HG02840 (cell line): ENCODE measurements at regions not wholly inside any gene's neighbourhood (a gene's known extent, or its start where the extent isn't known, plus 50 kb on each side); places are given as distances from the start of the nearest gene placed in this dataset.

Experiments used
- ATAC-seq: cut with Tn5 transposase; IDR thresholded peaks from one replicate; pipeline ENCODE4 v1.9.1; 2021; ENCODE audit warnings: mild to moderate bottlenecking, moderate library complexity, moderate number of reproducible peaks; ENCODE audit not compliant: unreplicated experiment, low FRiP score

DNA sequence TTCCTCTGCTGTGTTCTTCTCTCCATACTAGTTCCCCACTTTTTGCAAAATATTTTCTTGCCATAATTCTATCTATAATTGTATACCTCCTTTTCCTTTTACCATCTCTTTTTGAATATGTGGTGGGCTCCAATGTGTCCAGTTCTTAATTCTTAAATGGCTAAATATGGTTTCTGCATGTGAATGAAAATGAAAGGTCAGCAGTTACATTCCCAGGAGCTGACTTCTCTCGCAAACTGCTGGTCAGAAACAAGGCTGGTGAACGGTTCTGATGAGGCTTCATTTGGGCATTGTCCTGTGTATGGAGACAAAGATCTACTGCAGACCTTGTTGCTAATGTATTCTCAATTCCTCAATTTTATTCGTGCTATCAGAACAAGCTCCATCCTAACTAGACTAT is 309.2 kb downstream of the SNX13 start:
- ATAC-seq: no peak

- ATAC-seq: no peak
Measured at GRCh38 chr7:17632384-17632783, 307.9 kb downstream of the SNX13 start.

GRCh38 chr7:17633067-17633466 is 307.2 kb downstream of the SNX13 start:
- ATAC-seq: no peak

DNA sequence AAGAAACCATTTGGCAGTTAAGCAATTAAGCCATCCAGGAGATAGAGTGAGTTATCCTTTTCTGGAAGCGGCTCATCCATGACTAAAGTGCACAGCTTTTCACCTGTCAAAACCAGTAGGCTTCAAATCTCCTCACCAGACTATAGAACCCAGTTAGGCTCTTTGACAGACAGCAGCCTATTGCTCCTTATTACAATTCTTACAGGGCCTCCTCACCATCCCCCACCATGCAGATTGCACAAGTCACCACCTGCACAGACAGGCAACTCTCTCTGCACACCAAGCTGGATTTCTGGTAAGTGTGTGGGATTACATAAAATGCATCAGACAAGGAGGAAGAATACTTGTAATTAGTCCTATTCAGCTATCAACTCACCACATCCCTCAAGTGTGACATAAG is 301.6 kb downstream of the SNX13 start:
- no peak for ATAC-seq

DNA sequence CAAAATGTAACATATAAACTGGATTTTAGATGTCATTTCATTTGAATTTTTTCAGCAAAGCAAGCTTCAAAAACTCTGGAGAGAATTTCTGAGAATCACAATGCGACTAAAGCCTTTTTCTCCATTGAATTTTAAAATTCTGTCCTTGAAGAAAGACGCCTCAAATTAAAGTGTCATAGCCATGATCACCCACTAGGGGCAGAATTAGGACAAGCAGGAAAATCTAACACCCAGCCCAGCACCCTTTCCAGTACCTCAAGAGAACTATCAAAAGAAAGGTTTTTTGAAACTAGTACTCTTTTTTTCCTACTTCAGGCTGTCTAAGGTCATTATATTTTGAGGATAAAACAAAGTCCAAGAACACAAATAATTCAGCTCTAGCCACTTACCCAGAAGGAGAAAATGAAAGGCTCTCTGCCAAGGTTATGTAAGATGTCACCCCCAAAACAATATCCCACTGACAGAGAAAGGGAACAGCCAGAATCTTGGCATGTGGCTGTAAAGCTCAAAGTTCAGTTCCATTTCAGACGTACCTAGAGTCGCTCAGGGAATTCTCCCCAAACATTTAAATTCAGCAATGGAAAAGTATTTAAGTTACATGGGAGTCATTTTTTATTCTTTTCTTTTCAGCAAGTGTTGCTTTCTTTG is 299.4 kb downstream of the SNX13 start:
- no peak for ATAC-seq

- no peak for ATAC-seq
Measured at GRCh38 chr7:17645500-17645899, 294.8 kb downstream of the SNX13 start.

- ATAC-seq: no peak
Measured at GRCh38 chr7:17646253-17646956, 293.9 kb downstream of the SNX13 start.

GRCh38 chr7:17651341-17651740 is 289.0 kb downstream of the SNX13 start:
- ATAC-seq: no peak

- ATAC-seq: no peak
Measured at GRCh38 chr7:17651863-17652385, 288.4 kb downstream of the SNX13 start.

GRCh38 chr7:17654940-17655339 is 285.4 kb downstream of the SNX13 start:
- ATAC-seq: no peak

DNA sequence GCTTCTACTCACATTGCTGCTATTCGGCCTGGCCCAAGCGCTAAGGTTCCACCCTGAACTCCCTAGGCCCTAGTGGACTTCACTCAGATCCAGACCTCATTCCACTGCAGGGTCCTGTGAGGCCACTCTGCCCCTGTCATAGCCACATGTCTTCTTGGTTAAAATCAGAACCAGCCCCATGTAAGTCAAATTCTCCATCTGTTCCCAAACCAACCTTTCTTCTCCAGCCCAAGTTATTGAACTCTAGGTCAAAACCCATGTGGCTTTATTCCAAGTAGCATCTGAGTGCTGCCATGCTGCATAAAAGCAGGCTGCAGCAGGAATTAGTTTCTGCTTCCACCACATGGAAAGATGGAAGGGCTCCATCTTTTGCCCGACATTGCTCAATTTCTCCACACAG is 281.2 kb downstream of the SNX13 start:
- no peak for ATAC-seq

- ATAC-seq: no peak
Measured at GRCh38 chr7:17660116-17660515, 280.2 kb downstream of the SNX13 start.

DNA sequence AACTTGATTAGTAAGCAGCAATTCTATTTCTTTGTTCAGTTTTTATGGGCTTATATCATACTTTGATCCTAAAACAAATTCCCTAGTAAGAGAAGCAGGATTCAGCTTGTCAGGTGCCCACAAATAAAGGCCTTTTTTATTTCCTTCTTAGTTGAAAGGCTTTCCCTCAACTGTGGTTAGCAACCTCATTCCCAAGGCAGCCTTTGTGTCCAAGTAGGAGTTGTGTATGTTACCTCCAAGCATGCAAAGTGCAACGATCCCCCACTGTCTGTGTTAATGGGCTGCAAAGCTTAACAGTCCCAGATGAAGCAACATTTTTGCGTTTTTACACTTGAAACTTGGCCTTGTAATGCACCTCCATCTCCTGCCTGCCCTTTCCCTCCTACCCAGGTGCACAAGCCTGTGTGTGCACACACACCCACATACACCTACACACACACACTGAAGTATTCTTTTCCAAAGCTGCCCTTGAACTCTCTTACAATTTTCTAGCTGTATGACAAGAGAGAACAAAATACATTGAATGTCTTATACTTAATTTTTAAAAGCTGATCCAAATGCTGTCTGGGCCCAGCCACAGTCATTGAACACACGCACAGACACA is 278.2 kb downstream of the SNX13 start:
- no peak for ATAC-seq

DNA sequence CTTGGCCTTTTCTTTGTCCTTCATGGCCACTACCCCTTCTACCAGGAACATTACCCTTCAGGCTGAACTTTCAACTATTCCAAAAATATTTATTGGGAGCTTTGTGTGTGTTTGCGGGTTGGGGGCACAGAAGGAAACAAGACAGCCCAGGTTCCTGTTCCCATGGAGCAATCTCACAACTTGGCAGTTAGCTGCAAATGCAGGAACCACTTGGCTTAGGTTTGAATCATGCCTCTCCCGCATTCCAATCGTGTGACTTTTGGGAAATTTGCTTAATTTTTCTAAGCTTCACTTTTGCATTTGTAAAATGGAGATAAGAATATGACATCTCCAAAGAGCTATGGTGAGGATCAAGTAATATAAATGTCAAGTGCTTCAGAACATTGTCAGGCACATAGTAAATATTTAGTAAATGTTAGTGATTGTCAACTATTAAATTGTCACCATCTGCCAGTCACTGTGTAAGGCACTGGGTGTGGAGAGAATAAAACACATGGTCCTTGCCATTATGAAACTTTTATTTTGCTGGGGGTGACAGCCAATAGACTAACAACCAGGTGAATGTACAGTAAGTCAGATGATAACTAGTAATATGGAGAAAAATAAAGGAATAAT is 277.1 kb downstream of the SNX13 start:
- ATAC-seq: no peak

GRCh38 chr7:17665029-17665428 is 275.3 kb downstream of the SNX13 start:
- no peak for ATAC-seq

- no peak for ATAC-seq
Measured at GRCh38 chr7:17668122-17668521, 272.2 kb downstream of the SNX13 start.

DNA sequence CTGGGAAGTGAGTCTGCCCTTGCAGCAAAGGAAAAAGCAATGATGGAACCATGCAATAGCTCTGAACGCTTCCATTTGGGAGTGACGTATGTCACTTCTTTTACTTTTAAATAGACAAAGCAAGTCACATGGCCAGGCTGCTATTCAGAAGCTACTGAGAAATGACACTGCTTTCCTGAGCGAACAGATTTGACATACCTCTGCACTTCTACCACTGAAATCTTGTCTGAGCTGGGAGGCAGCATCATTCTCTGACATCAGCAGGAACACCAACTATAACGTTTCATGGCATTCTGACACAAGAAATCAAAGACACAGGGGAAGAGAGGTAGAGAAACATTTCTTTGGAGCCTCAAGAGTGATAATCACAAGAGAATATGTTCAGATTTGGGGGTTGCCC is 271.1 kb downstream of the SNX13 start:
- ATAC-seq: no peak

GRCh38 chr7:17671956-17672355 is 268.3 kb downstream of the SNX13 start:
- no peak for ATAC-seq

GRCh38 chr7:17672783-17673182 is 267.5 kb downstream of the SNX13 start:
- ATAC-seq: no peak

DNA sequence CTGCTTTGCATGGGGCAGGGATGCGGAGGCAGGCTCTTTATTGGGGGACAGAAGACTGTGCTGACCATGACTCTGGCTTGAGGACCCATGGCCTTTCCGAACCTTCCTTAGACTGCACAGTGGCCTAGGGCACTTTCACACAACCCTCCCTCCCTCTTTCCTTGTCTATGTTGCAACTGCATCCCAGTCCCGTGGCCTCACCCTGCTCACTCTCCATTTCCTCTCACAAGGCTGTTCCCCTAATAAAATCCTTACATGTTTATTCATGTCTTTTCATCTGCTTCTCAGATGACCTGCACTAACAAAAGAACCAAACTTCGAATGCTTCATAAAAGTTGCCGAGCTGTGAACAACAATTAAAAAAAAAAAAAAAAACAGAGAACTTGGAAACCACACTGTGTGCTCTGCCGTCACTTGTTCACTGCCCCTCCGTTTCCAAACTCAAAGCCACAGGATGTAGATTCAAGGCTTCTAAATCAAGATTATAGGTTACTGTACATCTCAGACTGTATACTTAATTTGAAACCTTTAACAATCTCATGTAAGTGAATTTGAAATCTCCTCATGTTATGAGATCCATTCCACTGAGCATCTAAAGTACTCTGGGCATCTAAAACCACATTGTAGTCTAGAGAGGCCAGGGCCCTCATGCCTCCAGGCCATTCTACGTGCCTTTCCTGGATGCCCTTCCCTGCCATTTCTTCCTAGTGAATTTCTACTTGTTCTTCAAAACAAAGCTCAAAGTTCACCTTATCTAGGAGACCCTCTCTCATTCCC is 265.9 kb downstream of the SNX13 start:
- no peak for ATAC-seq
